Keratinocyte (primary cell): ENCODE measurements at regions not wholly inside any gene's neighbourhood (a gene's known extent, or its start where the extent isn't known, plus 50 kb on each side); places are given as distances from the start of the nearest gene placed in this dataset.

ENCODE experiments used
- DNase-seq: peaks from one replicate; pipeline ENCODE4 v3.0.0-alpha.2; 2011; ENCODE audit warnings: low read depth, missing footprints, low spot score
- FAIRE-seq: peaks from 2 replicates; lab custom pipeline; 2011; peaks lifted over from hg19 to GRCh38; lab: Jason Lieb, UNC
- H2AFZ ChIP-seq: 2 replicates; pipeline ENCODE4 v1.6.0; 2012; ENCODE audit warnings: low read length, control low read depth, inconsistent platforms; ENCODE audit not compliant: control insufficient read depth
- H3K27ac ChIP-seq: 2 replicates; pipeline ENCODE4 v1.5.1; 2011; ENCODE audit warnings: low read length; ENCODE audit not compliant: control insufficient read depth, insufficient read depth
- H3K27me3 ChIP-seq: 3 replicates; pipeline ENCODE4 v1.6.0; 2011; ENCODE audit warnings: low read length; ENCODE audit not compliant: control insufficient read depth, insufficient read depth; ENCODE audit errors: extremely low read depth
- H3K36me3 ChIP-seq, 2 experiments: 2 replicates in 1 of 2; 3 replicates in 1 of 2; pipeline ENCODE4 v1.5.1; 2011; ENCODE audit warnings: low read length in 2 of 2, mild to moderate bottlenecking in 1 of 2; ENCODE audit not compliant: control insufficient read depth in 2 of 2, insufficient read depth in 2 of 2; ENCODE audit errors: extremely low read depth in 1 of 2
- H3K4me1 ChIP-seq: 3 replicates; pipeline ENCODE4 v1.5.1; 2011; ENCODE audit warnings: low read length; ENCODE audit not compliant: control insufficient read depth, insufficient read depth; ENCODE audit errors: extremely low read depth
- H3K4me2 ChIP-seq: 3 replicates; pipeline ENCODE4 v1.6.0; 2011; ENCODE audit warnings: low read depth, low read length; ENCODE audit not compliant: control insufficient read depth, insufficient read depth; ENCODE audit errors: extremely low read depth
- H3K4me3 ChIP-seq, 3 experiments: fragments of 200-600 bp in 1 of 3; sonication (generic) in 1 of 3; 2 replicates in 2 of 3; 3 replicates in 1 of 3; pipeline ENCODE4 v1.5.1; 2011 to 2016; ENCODE audit warnings: low read length in 3 of 3, mild to moderate bottlenecking in 3 of 3, control low read depth in 2 of 3, inconsistent platforms in 1 of 3, low read depth in 1 of 3, mixed read lengths in 1 of 3, mixed run types in 1 of 3, moderate library complexity in 1 of 3; ENCODE audit not compliant: control insufficient read depth in 2 of 3, insufficient read depth in 2 of 3; ENCODE audit errors: extremely low read depth in 1 of 3
- H3K79me2 ChIP-seq: 2 replicates; pipeline ENCODE4 v1.6.0; 2012; ENCODE audit warnings: low read length; ENCODE audit not compliant: control insufficient read depth, insufficient read depth
- H3K9ac ChIP-seq: 3 replicates; pipeline ENCODE4 v1.6.0; 2011; ENCODE audit warnings: low read length; ENCODE audit not compliant: control insufficient read depth, insufficient read depth; ENCODE audit errors: extremely low read depth
- H3K9me1 ChIP-seq: 3 replicates; pipeline ENCODE4 v1.6.0; 2011; ENCODE audit warnings: low read length; ENCODE audit not compliant: control insufficient read depth, insufficient read depth; ENCODE audit errors: extremely low read depth
- H3K9me3 ChIP-seq: 2 replicates; pipeline ENCODE4 v1.5.1; 2012; ENCODE audit warnings: low read depth, low read length; ENCODE audit not compliant: control insufficient read depth
- H4K20me1 ChIP-seq: 3 replicates; pipeline ENCODE4 v1.6.0; 2011; ENCODE audit warnings: low read length; ENCODE audit not compliant: control insufficient read depth, insufficient read depth; ENCODE audit errors: extremely low read depth
- CTCF ChIP-seq, 3 experiments: IDR thresholded peaks in 1 of 3; conservative IDR thresholded peaks in 1 of 3; optimal IDR thresholded peaks in 1 of 3; 2 replicates in 2 of 3; 3 replicates in 1 of 3; pipeline versions ENCODE3 to v1.5.1; 2011; ENCODE audit warnings: low read length in 3 of 3, mild to moderate bottlenecking in 3 of 3, moderate library complexity in 2 of 3, control low read depth in 1 of 3, inconsistent platforms in 1 of 3; ENCODE audit not compliant: insufficient read depth in 2 of 3; ENCODE audit errors: extremely low read depth in 1 of 3
- EZH2 ChIP-seq: IDR thresholded peaks from one replicate; pipeline ENCODE4 v1.6.1; 2012; ENCODE audit warnings: inconsistent platforms, mild to moderate bottlenecking, low read length, moderate library complexity
- dilution Hi-C: fragments of 300-500 bp; cut with MboI; formaldehyde crosslinking; loops from one replicate; pipeline ENCODE4 v1.7.0; 2020; ENCODE audit warnings: low sequenced_read_pairs; ENCODE audit not compliant: extremely low pct_ligation_motif_present

- Histone ChIP-seq H4K20me1 (no peaks in the 10 kb centered on the region), H3K9me1 (no peaks in the 10 kb centered on the region)
- dilution Hi-C loops = no loop called here
Observed at GRCh38 chr10:85152496-85152895, 824.1 kb downstream of the CCSER2 start.

GRCh38 chr10:85152911-85153310, 824.5 kb downstream of the CCSER2 start:
- Histone ChIP-seq H2AFZ (no peak overlapping the region), H3K27me3 (no peaks in the 10 kb centered on the region), H3K27ac (no peak overlapping the region), H3K9ac (no peak overlapping the region), H3K79me2 (no peaks in the 10 kb centered on the region), H3K4me1 (no peaks in the 10 kb centered on the region), H3K4me3 (no peak overlapping the region), H3K36me3 (no peaks in the 10 kb centered on the region), H4K20me1 (no peaks in the 10 kb centered on the region), H3K4me2 (no peak overlapping the region), H3K9me1 (no peaks in the 10 kb centered on the region), H3K9me3 (no peaks in the 10 kb centered on the region)
- TF ChIP-seq CTCF (optimal IDR thresholded peaks at IDR 0.05 in 1 of 3, IDR thresholded peaks at IDR 0.05 in 1 of 3, conservative IDR thresholded peaks at IDR 0.05 in 1 of 3; ENCODE audit: extremely low read depth in 1 of 3, insufficient read depth in 2 of 3, low read length in 3 of 3) (no peak), EZH2 (no peak)
- DNase-seq = no peak
- no peak for FAIRE-seq
- dilution Hi-C loops = no loop called here

More at GRCh38 chr10:85152496-85152895, 824.1 kb downstream of the CCSER2 start:
- Histone ChIP-seq H2AFZ (no peak overlapping the region), H3K9me3 (no peaks in the 10 kb centered on the region), H3K36me3 (no peaks in the 10 kb centered on the region), H3K27ac (no peak overlapping the region), H3K4me3 (no peak overlapping the region), H3K4me1 (no peaks in the 10 kb centered on the region), H3K4me2 (no peak overlapping the region), H3K79me2 (no peaks in the 10 kb centered on the region), H3K27me3 (no peaks in the 10 kb centered on the region), H3K9ac (no peak overlapping the region)
- DNase-seq = no peak
- TF ChIP-seq CTCF (optimal IDR thresholded peaks at IDR 0.05 in 1 of 3, IDR thresholded peaks at IDR 0.05 in 1 of 3, conservative IDR thresholded peaks at IDR 0.05 in 1 of 3; ENCODE audit: extremely low read depth in 1 of 3, insufficient read depth in 2 of 3, low read length in 3 of 3) = no peak
- TF ChIP-seq EZH2 = no peak
- no peak for FAIRE-seq
